HG03460 (cell line): ENCODE measurements at regions not wholly inside any gene's neighbourhood (a gene's known extent, or its start where the extent isn't known, plus 50 kb on each side); places are given as distances from the start of the nearest gene placed in this dataset.

Experiments used
- ATAC-seq: cut with Tn5 transposase; IDR thresholded peaks from one replicate; pipeline ENCODE4 v1.9.1; 2021; ENCODE audit not compliant: unreplicated experiment

DNA sequence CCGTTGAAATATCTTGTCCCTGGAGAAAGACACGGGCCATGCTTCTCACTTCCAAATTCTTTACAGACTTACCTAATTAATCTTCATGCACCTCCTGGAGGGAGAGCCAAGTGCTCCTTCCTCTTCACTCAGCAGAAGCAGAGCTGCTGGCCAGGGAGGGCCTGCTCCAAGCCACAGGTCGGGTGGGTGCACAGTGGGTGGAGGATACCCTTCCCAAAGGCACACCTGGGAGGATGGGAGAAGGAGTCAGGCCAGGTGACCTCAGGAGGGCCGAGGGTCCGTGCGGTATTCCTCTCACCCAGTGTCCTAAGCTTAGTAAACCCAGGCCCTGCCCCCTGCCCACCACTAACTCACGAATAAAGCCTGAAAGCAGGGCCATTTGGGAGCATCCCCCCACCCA is 171.3 kb upstream of the RPL38 start:
- no peak for ATAC-seq

DNA sequence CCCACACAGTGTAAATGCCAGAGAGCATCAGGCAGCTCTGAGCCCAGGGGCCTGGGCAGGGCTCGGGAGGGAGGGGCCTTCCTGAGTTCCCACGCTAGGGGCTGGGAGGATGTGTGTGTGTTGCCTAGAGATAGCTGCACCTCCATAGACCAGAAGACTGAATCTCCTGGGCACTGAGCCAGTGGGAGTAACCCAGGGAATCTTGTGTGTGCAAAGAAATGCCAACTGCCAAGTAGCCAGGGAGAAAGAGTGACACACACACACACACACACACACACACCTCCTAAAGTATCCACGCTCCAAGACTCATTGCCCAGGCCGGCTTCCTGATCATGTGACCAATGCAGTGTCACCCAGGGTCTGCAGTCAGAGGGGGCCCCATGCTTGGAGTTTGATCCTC is 166.2 kb upstream of the RPL38 start:
- ATAC-seq, result no peak

DNA sequence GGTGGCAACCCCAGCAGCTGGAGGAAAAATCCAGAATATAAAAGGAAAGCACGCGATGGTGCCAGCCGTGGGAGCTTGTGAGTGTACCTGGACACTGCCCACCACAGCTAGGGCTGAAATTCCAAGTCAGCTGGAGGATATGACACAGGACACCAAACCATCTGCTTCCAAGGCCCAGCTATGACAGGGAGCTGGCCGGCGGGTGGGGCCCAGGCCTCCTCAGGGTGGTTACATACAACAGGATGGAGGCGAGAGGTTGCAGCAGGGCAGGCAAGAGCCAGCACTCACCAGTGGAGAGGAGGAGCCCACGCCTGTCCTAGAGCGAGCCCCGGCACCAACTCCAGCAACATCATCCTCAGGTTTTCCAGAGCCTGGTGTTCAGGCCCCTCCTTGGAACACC is 163.2 kb upstream of the RPL38 start:
- ATAC-seq, result no peak

DNA sequence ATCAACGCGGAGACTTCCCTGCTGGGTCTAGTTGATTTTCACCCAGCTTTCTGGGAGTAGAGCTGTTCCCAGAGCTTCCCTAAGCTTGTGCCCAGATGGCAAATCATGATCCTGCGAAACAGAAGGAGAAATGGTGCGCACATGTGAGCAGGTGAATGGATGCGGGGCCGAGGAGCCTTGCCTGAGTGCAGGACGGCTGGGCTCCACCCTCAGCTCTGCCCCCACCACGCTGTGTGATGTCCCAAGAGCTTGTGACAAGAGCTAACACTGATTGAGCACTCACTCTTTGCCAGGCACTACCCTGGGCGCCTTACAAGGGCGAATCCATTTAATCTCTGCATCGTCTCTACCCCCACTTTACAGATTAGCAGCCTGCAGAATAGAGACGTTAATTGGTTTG is 162.7 kb upstream of the RPL38 start:
- ATAC-seq, result no peak

DNA sequence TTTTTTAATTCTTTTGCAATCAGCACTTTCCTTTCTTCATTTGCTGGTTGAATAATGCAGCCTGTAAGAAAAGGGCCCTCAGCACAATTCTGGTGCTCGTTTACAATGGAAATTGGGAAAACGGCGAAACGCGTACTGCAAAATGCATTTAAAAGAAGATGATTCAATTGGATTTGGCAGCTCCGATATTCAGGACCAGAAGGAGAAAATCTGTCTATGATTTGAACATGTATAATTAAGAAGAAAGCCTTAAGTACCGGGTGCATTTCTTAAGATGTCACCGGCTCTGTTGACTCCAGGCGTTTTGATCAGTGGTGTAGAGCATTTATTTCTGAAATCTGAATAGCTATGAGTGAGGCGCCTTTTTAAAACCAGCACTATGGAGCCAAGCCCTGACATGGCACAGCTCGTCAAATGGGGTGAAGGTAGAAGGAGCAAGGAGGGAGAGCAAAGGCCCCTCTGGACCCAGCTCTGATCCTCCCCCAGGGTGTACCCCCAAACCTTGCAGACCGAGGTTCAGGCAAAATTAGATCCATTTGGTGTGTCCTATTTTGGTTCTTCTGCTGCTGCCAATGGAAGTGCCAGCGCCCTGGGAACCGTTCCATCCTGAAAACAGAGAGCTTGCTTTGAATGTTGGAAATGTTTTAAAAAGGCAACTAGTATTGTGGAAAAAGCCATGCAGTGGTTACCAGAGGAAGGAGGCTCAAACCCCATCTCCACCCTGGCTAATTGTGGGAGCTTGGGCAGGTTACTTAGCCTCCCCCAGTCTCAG is 161.4 kb upstream of the RPL38 start:
- ATAC-seq, result no peak

DNA sequence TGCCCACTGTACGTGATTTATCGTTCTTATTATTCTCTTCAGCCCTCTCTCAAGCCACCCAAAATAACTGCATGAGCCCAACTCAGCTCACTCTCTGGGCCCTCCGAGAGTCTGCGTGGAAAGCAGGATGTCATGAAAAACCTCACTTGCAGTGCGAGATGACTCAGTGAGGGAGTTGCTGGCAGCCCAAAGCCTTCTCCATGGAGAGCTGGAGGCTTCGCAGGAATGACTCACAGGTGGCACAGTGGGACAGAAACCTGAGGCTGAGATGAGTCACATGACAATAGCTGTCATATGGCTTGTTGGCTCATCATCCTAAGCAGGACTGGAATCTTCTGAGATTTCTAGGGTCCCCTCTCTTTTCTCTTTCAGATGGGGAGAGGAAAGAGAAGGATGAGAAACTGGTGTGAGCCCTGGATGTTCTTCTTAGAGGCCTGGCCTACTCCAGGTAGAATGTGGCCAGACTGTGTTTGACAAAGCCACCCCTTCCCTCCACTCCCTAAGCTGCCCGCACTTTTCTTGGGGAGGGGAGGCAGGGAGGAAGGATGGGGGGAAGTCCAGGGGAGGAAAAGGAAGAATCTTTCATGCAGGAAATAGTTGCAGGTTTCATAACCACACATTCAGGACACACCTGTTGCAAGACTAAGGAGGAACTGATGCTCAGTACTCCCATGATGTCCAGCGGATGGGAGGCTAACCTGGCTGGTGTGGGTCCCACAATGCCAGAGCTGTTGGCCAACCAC is 160.6 kb upstream of the RPL38 start:
- ATAC-seq, result no peak

DNA sequence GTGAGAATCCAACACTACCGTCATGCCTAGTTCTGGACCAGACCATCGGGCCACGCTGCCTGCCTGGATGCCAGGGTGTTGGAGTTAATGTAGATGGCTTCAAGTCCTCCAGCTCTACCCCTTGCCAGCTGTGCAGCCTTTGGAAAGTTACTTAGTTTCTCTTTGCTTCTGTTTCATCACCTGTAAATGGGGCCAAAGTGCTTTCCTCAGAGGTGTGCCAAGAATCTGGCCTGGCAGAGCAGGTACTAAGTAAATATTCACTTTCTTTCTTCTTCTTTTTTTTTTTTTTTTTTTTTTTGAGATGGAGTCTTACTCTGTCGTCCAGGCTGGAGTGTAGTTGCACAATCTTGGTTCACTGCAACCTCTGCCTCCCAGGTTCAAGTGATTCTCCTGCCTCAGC is 159.5 kb upstream of the RPL38 start:
- no peak for ATAC-seq

DNA sequence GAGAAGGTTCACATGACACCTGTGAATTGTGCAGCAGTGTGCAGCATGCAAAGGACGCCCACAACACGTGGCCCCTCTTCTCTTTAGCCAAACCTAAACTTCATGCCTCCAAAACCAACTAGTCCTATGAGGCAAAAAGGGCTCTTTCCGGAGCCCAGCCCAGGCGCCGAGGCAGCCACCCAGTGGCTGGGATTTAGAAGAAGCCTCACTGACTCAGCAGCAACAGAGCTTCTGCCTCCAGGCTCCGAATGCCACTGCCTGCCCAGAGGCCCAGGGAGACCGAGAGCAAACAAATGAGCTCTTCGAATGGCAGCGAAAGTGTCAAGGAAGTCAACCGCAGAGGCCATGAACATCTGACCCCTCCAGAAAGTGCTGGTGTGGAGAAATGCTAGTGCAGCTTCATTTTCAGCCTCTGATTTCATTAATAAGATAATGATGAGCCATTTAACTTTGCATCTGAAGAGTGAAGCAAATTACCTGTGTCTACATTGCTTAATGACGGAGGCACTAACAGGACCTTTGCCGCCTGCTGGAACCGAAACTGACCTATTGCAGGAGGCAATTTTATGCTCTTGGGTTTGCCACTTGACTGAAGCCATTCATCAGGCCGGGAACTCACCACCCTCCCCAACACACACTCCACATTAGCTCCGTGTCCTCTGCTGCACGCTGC is 157.7 kb upstream of the RPL38 start:
- no peak for ATAC-seq

DNA sequence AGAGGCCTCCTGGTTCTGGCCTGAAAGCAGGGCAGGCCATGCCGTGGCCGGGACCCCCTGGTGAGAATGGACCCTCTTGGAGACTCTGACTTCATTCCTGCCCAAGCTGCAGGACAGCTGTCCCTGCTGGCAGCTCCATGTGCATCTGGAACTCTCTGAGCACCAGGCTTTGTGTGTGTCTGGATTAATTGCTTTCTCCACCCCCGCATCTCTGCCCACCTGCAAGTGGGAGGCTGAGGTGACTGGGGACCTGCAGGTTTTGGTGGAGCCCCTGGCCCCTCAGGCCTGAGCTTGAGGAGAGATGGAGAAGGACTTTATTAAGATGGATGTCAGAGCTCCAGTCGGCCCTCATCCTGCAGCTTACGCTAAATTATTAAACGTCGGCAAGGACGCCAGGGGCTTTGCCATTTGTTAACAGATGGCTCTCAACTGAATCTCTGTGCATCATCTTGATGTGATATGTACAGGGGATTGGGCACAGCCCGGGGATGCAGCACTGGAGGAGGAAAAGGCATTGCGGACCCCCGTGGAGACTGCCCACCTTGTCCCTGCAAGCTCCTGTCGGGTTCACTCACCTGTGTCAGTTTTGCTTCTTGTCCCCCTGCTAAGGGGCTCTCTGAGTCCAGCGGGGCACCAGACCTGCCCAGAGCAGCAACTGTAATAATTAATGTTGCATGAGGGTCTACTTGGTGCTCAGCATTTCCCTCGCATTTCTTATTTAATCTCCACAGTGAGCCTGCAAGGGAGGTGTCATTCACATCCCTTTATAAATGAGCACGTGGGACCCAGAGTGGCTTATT is 154.1 kb upstream of the RPL38 start:
- ATAC-seq, result no peak

DNA sequence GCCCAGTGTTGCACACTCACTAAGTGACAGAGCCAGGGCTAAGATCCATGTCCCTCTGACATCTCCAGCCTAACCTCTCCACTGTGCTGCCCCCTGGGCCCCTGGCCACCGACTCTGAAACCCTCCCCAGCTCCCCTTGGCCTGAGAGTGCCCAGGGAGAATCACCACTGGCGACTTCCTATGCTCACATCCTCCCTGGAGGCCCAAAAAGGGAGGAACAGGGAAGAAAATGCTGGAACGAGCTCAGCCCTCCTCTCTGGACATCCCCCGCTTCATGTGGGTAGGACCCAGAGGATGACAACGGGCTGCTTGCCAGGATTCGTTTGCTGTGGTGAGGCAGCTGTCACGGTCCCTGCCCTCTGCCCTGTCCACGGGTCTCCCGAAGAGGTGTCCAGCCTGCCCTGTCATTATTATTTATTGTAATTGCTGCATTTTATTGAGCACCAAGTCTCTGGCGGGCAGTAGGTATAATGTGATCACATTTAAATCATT is 153.5 kb upstream of the RPL38 start:
- ATAC-seq, result no peak

DNA sequence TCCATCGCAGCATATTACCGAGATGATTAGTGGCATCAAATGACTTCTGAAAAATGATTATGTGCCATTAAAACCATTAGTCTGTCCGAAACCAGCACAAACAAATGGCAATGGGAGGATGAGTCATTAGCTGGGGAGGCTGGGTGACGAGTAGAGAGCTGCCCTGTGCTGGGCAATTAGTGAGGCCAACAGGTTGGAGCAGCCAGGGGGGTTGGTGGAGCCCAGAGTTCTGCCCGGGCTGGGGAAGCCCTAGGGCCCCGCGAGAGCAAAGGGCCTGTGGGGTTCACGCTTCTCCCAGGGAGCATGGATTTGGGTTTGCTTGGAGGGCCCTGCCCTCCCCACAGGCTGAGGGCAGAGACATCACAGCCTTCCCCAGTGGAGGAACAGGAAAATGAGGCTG is 152.1 kb upstream of the RPL38 start:
- ATAC-seq, result no peak

DNA sequence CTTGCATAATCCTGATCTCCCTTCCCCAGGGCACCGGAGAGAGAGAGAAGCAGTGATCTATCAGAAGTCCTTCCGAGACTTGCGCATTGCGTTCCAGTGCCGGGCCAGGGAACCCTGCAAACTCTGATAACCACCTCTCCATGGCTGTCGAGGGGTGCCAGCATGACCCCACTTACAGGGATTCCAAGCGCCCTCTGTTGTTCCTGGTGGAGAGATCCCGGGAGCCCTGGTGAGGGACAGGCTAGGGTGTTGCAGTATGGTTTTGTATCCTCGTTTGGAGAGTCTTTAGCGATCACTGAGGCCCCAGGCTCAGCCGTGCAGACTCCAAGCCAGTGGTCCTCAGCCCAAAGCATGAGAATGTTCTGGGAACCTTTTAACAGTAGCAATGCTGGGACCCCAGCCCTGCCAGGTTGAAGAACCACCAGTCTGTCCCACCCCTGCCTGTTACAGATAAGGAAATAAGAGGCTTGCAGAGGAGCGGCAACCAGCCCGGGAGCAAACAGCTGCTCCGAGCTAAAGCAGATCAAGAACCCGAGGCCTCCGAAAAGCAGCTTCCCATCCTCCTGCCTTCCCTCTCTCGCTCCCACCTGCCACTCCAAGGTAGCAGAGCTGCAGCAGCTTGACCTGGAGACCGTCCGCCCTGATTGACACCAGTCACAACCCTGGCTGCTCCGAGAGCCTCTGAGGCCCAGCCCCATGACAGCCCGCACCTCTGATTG is 150.3 kb upstream of the RPL38 start:
- ATAC-seq, result no peak

DNA sequence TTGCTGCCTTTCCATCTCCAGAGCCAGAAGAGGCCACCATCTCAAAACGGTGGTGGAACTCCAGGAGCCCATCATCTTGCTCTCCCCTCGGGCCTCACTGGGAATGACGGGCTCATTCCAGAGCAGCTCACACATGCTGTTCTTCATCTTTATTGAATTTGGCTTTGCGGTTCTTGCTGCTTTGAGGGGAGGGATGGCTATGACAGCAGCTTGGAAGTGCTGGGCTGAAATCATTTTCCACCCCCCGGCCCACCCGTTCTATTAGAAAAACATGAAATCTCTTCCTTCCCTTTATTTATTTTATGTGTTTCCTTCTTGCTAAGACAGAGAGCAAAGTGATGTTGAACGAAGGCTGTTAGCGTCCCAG is 149.8 kb upstream of the RPL38 start:
- no peak for ATAC-seq

DNA sequence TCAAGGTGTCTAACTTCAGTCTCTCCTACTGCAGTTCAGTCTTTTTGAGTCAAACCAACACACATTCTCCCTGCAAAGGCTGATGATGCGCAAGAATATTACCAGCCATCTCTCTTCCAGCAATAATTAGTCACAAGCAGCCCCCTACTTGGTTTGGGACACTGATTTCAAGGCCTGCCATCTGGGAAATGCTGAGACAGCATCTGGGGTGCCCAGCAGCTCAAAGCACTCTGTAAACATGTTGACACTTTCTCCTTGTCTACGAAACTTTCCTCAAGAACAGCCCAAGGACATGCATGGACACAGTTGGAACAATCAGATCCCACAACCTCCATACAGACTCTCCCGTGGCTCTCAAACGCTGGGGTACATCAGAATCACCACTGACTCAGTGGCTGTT is 149.2 kb upstream of the RPL38 start:
- ATAC-seq, result no peak

DNA sequence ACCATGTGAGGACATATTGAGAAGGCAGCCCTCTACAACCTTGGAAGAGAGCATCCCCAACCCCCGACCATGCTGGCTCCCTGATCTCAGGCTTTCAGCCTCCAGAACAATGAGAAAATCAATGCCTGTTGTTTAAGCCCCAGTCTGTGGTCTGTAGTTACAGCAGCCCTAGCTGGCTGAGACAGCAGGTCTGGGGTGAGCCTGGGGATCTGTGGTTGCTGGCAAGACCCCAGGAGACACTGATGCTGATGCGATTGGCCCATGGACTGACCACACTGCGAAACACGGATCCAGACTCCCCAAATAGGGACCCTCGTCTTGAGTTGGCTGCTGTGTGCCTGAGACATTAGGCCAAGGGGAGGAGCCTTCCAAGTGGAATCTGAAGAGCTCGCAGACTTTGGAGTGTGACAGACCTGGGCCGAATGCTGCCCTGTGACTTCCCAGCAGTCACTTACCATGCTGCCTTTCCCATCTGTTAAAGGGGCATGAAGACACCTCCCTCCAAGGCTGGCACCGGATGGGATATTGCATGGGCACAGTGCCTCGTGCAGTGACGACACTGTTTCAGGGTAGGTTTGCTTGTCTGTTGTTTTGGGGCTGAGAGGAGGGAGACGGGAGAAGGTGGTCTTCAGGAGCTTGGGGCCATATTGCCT is 147.8 kb upstream of the RPL38 start:
- no peak for ATAC-seq

DNA sequence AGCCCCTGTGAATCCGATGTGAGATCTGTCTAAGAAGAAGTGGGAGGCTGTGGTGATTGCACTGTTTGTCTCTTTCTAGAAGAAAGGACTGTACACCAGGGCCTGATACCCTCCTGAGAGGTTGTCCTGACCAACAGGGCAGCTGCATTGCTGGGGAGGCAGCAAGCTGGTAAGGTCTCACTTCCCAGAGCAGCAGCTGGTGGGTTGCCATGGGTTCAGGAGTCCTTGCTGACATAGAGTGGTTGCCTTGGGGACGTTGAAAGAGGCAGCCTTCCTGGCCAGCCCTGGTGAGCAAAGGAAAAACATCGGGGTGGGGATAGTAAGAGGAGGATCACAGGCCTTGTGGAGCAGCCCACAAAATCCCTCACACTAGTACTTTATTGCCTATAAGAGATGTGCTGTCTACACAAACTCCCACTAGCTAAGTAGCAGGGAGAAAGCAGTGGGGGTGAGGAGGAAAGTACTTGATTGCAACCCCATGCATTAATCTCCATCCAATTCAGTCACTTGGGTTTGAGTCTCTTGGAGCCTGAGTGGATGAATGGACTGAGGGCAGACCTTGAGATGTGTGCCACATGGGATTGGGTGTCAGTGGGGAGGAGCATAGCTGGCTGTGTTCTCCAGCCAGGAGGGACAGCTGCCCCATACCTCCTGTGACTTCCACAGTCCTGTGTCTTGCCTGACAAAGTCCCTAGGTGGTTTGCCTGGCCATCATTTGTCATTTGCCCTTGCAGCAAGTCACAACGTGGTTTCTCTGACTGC is 143.8 kb upstream of the RPL38 start:
- no peak for ATAC-seq

DNA sequence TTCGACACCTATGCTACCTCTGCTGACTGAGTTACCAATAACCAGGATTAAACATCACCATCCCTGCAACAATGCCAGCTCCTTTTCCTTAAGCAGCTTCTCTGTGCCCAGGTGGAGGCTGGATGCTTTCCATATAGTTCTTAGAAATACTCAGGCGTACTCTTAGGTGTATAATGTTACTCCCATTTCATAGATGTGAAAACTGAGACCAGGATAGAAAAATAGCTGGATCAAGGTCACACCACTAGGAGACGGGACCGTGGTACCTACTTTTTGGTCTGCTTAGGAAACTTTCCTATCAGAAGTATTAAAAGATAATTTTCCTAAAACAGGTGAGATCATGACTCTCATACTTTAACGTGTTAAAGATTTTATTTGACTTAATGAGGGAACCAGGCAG is 141.7 kb upstream of the RPL38 start:
- ATAC-seq, result no peak

DNA sequence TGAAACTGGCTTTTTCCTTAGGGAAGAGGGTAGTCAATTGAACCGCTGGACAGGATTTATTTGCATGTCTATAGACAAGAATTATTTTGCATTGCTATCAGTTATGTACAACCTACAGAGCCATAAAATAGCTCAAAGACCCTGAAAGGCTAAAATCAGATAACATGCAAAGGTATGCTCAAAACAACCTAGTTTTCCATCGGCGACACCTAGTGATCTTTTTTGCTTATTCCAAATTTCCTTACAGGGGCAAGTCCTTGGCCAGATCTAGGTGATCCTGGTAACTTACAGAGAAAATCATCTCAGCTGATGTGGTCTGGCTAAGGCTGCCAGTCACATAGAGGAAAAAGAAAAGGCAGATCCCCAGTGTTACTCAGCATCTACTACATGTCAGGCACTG is 141.2 kb upstream of the RPL38 start:
- ATAC-seq, result no peak

DNA sequence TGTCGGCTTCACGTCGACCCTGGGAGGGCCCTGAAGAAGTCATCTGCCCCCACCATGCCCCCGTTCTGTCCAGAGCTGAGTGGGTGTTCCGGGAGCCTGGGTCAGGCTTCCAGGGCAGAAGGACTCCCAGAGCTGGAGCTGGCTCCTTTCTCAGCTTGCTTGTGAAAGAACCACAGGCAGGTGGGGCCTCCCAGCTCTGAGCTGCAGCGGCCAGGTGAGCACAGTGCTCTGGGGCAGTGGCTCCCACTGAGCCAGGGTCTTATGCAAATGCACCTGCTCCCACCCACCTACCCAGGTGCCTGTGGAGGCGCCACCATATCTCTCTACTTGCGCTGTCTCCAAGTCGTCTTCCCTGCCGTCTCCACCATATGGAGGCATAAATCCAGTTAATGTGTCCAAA is 140.0 kb upstream of the RPL38 start:
- no peak for ATAC-seq
